GM23338 (cell line): ENCODE measurements at regions not wholly inside any gene's neighbourhood (a gene's known extent, or its start where the extent isn't known, plus 50 kb on each side); places are given as distances from the start of the nearest gene placed in this dataset.

Source experiments
- ATAC-seq: fragments of 200-7000 bp; cut with Tn5 transposase; 3 replicates; pipeline ENCODE4 v1.9.1; 2020
- DNase-seq: peaks from one replicate; pipeline ENCODE4 v3.0.0-alpha.2; 2015; ENCODE audit warnings: low spot score
- H2AFZ ChIP-seq: fragments of 200-600 bp; sonication (generic); 2 replicates; pipeline ENCODE4 v1.8.0; 2016; ENCODE audit warnings: antibody characterized with exemption, mild to moderate bottlenecking, moderate library complexity
- H3F3A ChIP-seq: fragments of 200-600 bp; sonication (generic); replicated peaks from 2 replicates; pipeline ENCODE4 v1.8.0; 2017; ENCODE audit warnings: antibody characterized with exemption, mixed run types, low read depth
- H3K27ac ChIP-seq: fragments of 200-600 bp; sonication (generic); 2 replicates; pipeline ENCODE4 v1.6.1; 2016; ENCODE audit warnings: low read depth
- H3K27me3 ChIP-seq: fragments of 200-600 bp; sonication (generic); 2 replicates; pipeline ENCODE4 v1.8.0; 2016; ENCODE audit warnings: mild to moderate bottlenecking, mixed run types, moderate library complexity; ENCODE audit not compliant: insufficient read depth
- H3K36me3 ChIP-seq: fragments of 200-600 bp; sonication (generic); 2 replicates; pipeline ENCODE4 v1.8.0; 2016; ENCODE audit warnings: mild to moderate bottlenecking; ENCODE audit not compliant: insufficient read depth
- H3K4me1 ChIP-seq: fragments of 200-600 bp; sonication (generic); 2 replicates; pipeline ENCODE4 v1.8.0; 2016; ENCODE audit warnings: mild to moderate bottlenecking, moderate library complexity; ENCODE audit not compliant: insufficient read depth
- H3K4me2 ChIP-seq: fragments of 200-600 bp; sonication (generic); 2 replicates; pipeline ENCODE4 v1.7.1; 2017; ENCODE audit warnings: mixed run types
- H3K4me3 ChIP-seq: fragments of 200-600 bp; sonication (generic); 2 replicates; pipeline ENCODE4 v1.6.1; 2016; ENCODE audit warnings: mixed run types
- H3K79me2 ChIP-seq: fragments of 200-600 bp; sonication (generic); replicated peaks from 2 replicates; pipeline ENCODE4 v1.8.0; 2017; ENCODE audit warnings: mild to moderate bottlenecking; ENCODE audit not compliant: insufficient read depth
- H3K9me2 ChIP-seq: fragments of 200-600 bp; sonication (generic); 2 replicates; pipeline ENCODE4 v1.8.0; 2017; ENCODE audit not compliant: insufficient read depth
- H4K20me1 ChIP-seq: fragments of 200-600 bp; sonication (generic); replicated peaks from 2 replicates; pipeline ENCODE4 v1.8.0; 2017; ENCODE audit warnings: mild to moderate bottlenecking; ENCODE audit not compliant: insufficient read depth
- H3K27ac Mint-ChIP-seq: 2 replicates; pipeline ENCODE4 v1.8.0; 2020; ENCODE audit warnings: inconsistent platforms, mild to moderate bottlenecking, moderate library complexity, mixed read lengths
- H3K27me3 Mint-ChIP-seq: 3 replicates; pipeline ENCODE4 v1.8.0; 2022; ENCODE audit warnings: low read depth, mild to moderate bottlenecking, moderate library complexity, mixed read lengths, inconsistent platforms; ENCODE audit not compliant: insufficient read depth, poor library complexity
- H3K36me3 Mint-ChIP-seq: 3 replicates; pipeline ENCODE4 v1.8.0; 2021; ENCODE audit warnings: low read depth, mild to moderate bottlenecking, inconsistent platforms, moderate library complexity, mixed read lengths
- H3K4me1 Mint-ChIP-seq: 3 replicates; pipeline ENCODE4 v1.8.0; 2020; ENCODE audit warnings: mild to moderate bottlenecking, inconsistent platforms, mixed read lengths
- H3K4me3 Mint-ChIP-seq: 3 replicates; pipeline ENCODE4 v1.8.0; 2021; ENCODE audit warnings: moderate library complexity, mild to moderate bottlenecking, inconsistent platforms, mixed read lengths
- H3K9me3 Mint-ChIP-seq: 3 replicates; pipeline ENCODE4 v1.8.0; 2020; ENCODE audit warnings: moderate library complexity, mild to moderate bottlenecking, inconsistent platforms, mixed read lengths
- CREB1 ChIP-seq: fragments of 250-450 bp; sonication (Bioruptor Pico); IDR thresholded peaks from 2 replicates; pipeline ENCODE4 v1.5.0; 2020; ENCODE audit warnings: low read depth, mild to moderate bottlenecking, moderate library complexity
- EZH2phosphoT487 ChIP-seq: fragments of 200-600 bp; sonication (generic); IDR thresholded peaks from one replicate; pipeline ENCODE4 v1.8.1; 2018; ENCODE audit warnings: antibody characterized with exemption; ENCODE audit not compliant: unreplicated experiment
- POLR2AphosphoS5 ChIP-seq: IDR thresholded peaks from 2 replicates; pipeline ENCODE4 v1.6.1; 2016; ENCODE audit warnings: antibody characterized with exemption, low read depth
- STAT1 ChIP-seq: IDR thresholded peaks from one replicate; pipeline ENCODE4 v1.6.1; 2016; ENCODE audit warnings: antibody characterized with exemption; ENCODE audit not compliant: unreplicated experiment
- ZNF114 ChIP-seq: fragments of 250-450 bp; sonication (Bioruptor Pico); IDR thresholded peaks from 2 replicates; pipeline ENCODE4 v1.5.0; 2020; ENCODE audit warnings: mild to moderate bottlenecking, moderate library complexity
- ZNF331 ChIP-seq: fragments of 250-450 bp; sonication (Bioruptor Pico); IDR thresholded peaks from 2 replicates; pipeline ENCODE4 v1.5.0; 2020; ENCODE audit warnings: low read depth, mild to moderate bottlenecking, moderate library complexity
- TF ChIP-seq, protein P1 (sequence below): IDR thresholded peaks from 2 replicates; pipeline ENCODE4 v1.6.1; 2016; ENCODE audit warnings: antibody characterized with exemption
- TF ChIP-seq, protein P2 (sequence below): fragments of 250-450 bp; sonication (Bioruptor Pico); IDR thresholded peaks from 2 replicates; pipeline ENCODE4 v1.5.0; 2020; ENCODE audit warnings: mild to moderate bottlenecking, moderate library complexity

DNA sequence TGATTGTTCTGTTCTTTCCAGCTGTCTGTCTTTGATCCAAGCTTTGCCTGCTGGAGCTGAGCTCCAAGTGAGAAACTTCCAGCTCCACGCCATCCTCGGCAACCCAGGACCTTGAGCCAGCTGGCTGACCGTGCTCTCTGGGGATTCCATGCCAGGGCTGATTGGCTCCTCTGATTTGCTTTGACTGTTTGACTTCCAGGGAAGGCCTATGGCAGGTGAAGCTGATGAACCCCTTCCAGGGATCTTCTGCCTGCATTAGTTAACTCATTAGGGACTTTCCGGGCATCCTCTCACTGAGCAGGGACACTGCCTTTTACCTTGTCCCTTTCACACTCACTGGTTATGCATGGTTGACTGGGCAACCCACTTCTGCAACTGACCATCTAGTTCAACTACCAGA, 406.1 kb downstream of the RPS6KC1 start (continued):
- TF ChIP-seq, protein P1, sequence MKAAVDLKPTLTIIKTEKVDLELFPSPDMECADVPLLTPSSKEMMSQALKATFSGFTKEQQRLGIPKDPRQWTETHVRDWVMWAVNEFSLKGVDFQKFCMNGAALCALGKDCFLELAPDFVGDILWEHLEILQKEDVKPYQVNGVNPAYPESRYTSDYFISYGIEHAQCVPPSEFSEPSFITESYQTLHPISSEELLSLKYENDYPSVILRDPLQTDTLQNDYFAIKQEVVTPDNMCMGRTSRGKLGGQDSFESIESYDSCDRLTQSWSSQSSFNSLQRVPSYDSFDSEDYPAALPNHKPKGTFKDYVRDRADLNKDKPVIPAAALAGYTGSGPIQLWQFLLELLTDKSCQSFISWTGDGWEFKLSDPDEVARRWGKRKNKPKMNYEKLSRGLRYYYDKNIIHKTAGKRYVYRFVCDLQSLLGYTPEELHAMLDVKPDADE, result no peak
- TF ChIP-seq, protein P2, sequence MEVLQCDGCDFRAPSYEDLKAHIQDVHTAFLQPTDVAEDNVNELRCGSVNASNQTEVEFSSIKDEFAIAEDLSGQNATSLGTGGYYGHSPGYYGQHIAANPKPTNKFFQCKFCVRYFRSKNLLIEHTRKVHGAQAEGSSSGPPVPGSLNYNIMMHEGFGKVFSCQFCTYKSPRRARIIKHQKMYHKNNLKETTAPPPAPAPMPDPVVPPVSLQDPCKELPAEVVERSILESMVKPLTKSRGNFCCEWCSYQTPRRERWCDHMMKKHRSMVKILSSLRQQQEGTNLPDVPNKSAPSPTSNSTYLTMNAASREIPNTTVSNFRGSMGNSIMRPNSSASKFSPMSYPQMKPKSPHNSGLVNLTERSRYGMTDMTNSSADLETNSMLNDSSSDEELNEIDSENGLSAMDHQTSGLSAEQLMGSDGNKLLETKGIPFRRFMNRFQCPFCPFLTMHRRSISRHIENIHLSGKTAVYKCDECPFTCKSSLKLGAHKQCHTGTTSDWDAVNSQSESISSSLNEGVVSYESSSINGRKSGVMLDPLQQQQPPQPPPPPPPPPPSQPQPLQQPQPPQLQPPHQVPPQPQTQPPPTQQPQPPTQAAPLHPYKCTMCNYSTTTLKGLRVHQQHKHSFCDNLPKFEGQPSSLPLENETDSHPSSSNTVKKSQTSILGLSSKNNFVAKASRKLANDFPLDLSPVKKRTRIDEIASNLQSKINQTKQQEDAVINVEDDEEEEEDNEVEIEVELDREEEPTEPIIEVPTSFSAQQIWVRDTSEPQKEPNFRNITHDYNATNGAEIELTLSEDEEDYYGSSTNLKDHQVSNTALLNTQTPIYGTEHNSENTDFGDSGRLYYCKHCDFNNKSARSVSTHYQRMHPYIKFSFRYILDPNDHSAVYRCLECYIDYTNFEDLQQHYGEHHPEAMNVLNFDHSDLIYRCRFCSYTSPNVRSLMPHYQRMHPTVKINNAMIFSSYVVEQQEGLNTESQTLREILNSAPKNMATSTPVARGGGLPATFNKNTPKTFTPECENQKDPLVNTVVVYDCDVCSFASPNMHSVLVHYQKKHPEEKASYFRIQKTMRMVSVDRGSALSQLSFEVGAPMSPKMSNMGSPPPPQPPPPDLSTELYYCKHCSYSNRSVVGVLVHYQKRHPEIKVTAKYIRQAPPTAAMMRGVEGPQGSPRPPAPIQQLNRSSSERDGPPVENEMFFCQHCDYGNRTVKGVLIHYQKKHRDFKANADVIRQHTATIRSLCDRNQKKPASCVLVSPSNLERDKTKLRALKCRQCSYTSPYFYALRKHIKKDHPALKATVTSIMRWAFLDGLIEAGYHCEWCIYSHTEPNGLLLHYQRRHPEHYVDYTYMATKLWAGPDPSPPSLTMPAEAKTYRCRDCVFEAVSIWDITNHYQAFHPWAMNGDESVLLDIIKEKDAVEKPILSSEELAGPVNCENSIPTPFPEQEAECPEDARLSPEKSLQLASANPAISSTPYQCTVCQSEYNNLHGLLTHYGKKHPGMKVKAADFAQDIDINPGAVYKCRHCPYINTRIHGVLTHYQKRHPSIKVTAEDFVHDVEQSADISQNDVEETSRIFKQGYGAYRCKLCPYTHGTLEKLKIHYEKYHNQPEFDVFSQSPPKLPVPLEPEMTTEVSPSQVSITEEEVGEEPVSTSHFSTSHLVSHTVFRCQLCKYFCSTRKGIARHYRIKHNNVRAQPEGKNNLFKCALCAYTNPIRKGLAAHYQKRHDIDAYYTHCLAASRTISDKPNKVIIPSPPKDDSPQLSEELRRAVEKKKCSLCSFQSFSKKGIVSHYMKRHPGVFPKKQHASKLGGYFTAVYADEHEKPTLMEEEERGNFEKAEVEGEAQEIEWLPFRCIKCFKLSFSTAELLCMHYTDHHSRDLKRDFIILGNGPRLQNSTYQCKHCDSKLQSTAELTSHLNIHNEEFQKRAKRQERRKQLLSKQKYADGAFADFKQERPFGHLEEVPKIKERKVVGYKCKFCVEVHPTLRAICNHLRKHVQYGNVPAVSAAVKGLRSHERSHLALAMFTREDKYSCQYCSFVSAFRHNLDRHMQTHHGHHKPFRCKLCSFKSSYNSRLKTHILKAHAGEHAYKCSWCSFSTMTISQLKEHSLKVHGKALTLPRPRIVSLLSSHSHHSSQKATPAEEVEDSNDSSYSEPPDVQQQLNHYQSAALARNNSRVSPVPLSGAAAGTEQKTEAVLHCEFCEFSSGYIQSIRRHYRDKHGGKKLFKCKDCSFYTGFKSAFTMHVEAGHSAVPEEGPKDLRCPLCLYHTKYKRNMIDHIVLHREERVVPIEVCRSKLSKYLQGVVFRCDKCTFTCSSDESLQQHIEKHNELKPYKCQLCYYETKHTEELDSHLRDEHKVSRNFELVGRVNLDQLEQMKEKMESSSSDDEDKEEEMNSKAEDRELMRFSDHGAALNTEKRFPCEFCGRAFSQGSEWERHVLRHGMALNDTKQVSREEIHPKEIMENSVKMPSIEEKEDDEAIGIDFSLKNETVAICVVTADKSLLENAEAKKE (CRISPR knock-in tag), result no peak
- no peak for TF ChIP-seq CREB1

GRCh38 chr1:213457733-213458132, 406.7 kb downstream of the RPS6KC1 start:
- Histone ChIP-seq H3K4me2 (no peak overlapping the region), H3K27me3 (no peaks in the 10 kb centered on the region), H3K4me1 (no peaks in the 10 kb centered on the region), H4K20me1 (no peaks in the 10 kb centered on the region), H3K36me3 (no peaks in the 10 kb centered on the region), H3F3A (no peaks in the 10 kb centered on the region), H3K4me3 (no peak overlapping the region), H3K9me2 (no peaks in the 10 kb centered on the region), H3K27ac (no peak overlapping the region), H3K79me2 (no peaks in the 10 kb centered on the region), H2AFZ (no peak overlapping the region)
- H3K4me3 Mint-ChIP-seq, result no peak overlapping the region
- ATAC-seq (no peak), DNase-seq (no peak)
- no peaks in the 10 kb centered on the region; the same call in 2 of the 3 replicates for H3K9me3 Mint-ChIP-seq
- no peaks in the 10 kb centered on the region for H3K36me3 Mint-ChIP-seq
- peaks cover 3% of the 10 kb centered on the region for H3K27me3 Mint-ChIP-seq
- H3K27ac Mint-ChIP-seq, result no peak overlapping the region
- H3K4me1 Mint-ChIP-seq, result peaks cover 4% of the 10 kb centered on the region; the same call in 2 of the 3 replicates
- no peak for TF ChIP-seq CREB1
- no peak for TF ChIP-seq POLR2AphosphoS5
- no peak for TF ChIP-seq ZNF331 (CRISPR knock-in tag)
- no peak for TF ChIP-seq ZNF114 (CRISPR knock-in tag)
- no peak for TF ChIP-seq STAT1
- no peak for TF ChIP-seq EZH2phosphoT487
- TF ChIP-seq, protein P2 (CRISPR knock-in tag), result no peak
- TF ChIP-seq, protein P1, result no peak
